SK-N-SH (cell line): ENCODE measurements at regions not wholly inside any gene's neighbourhood (a gene's known extent, or its start where the extent isn't known, plus 50 kb on each side); places are given as distances from the start of the nearest gene placed in this dataset.

ENCODE experiments used
- CTCF ChIA-PET: fragments of 300-600, 350-600 bp; formaldehyde crosslinking; extraction: SDS; loops from one replicate; lab custom pipeline; 2021; lab: Yijun Ruan, JAX
- POLR2A ChIA-PET: fragments of 350-600 bp; sonication (Branson Sonifier 250); formaldehyde crosslinking; extraction: SDS; loops from one replicate; lab custom pipeline; 2020; ENCODE audit warnings: antibody characterized with exemption, inconsistent platforms; lab: Yijun Ruan, JAX
- DNase-seq: peaks from one replicate; pipeline ENCODE4 v3.0.0; 2012
- H2AFZ ChIP-seq: fragments of 200-600 bp; sonication (generic); 2 replicates; pipeline ENCODE4 v1.8.1; 2016; ENCODE audit warnings: antibody characterized with exemption, mild to moderate bottlenecking, low read depth
- H3F3A ChIP-seq: fragments of 200-600 bp; sonication (generic); replicated peaks from 2 replicates; pipeline ENCODE3; 2016; ENCODE audit warnings: antibody characterized with exemption, mild to moderate bottlenecking; ENCODE audit not compliant: insufficient read depth
- H3K27ac ChIP-seq, 2 experiments: fragments of 200-500 bp in 1 of 2; fragments of 200-600 bp in 1 of 2; sonication (Bioruptor generic) in 1 of 2; sonication (generic), shearing (Covaris generic) in 1 of 2; 2 replicates each; pipeline versions ENCODE4 v1.5.1 to v1.6.1; 2014 to 2016; ENCODE audit warnings: low read depth in 2 of 2, inconsistent platforms in 1 of 2, low read length in 1 of 2, mild to moderate bottlenecking in 1 of 2, mixed read lengths in 1 of 2
- H3K27me3 ChIP-seq: fragments of 200-600 bp; sonication (generic), shearing (Covaris generic); 2 replicates; pipeline ENCODE4 v1.6.1; 2016; ENCODE audit warnings: mixed run types; ENCODE audit not compliant: insufficient read depth
- H3K36me3 ChIP-seq, 2 experiments: fragments of 200-500 bp in 1 of 2; fragments of 200-600 bp in 1 of 2; sonication (Bioruptor generic) in 1 of 2; sonication (generic) in 1 of 2; replicated peaks in 1 of 2; 2 replicates each; pipeline versions ENCODE3 to v1.5.1; 2014 to 2016; ENCODE audit warnings: low read length in 1 of 2, mild to moderate bottlenecking in 1 of 2; ENCODE audit not compliant: insufficient read depth in 2 of 2, control insufficient read depth in 1 of 2
- H3K4me1 ChIP-seq, 2 experiments: fragments of 200-500 bp in 1 of 2; fragments of 200-600 bp in 1 of 2; sonication (Bioruptor generic) in 1 of 2; sonication (generic), shearing (Covaris generic) in 1 of 2; 2 replicates each; pipeline versions ENCODE4 v1.5.1 to v1.6.1; 2014 to 2016; ENCODE audit warnings: low read depth in 1 of 2, low read length in 1 of 2, mixed run types in 1 of 2; ENCODE audit not compliant: insufficient read depth in 2 of 2, control insufficient read depth in 1 of 2
- H3K4me2 ChIP-seq: fragments of 200-600 bp; sonication (generic), shearing (Covaris generic); 2 replicates; pipeline ENCODE4 v1.6.1; 2017; ENCODE audit warnings: mixed run types
- H3K4me3 ChIP-seq, 2 experiments: fragments of 200-500 bp in 1 of 2; fragments of 200-600 bp in 1 of 2; sonication (Bioruptor generic) in 1 of 2; sonication (generic), shearing (Covaris generic) in 1 of 2; 2 replicates each; pipeline versions ENCODE4 v1.5.1 to v1.8.1; 2014 to 2016; ENCODE audit warnings: low read depth in 2 of 2, inconsistent platforms in 1 of 2, low read length in 1 of 2, mild to moderate bottlenecking in 1 of 2, mixed read lengths in 1 of 2, moderate library complexity in 1 of 2
- H3K79me2 ChIP-seq: fragments of 200-600 bp; sonication (generic); 2 replicates; pipeline ENCODE4 v1.8.1; 2017; ENCODE audit warnings: mild to moderate bottlenecking; ENCODE audit not compliant: insufficient read depth
- H3K9ac ChIP-seq: fragments of 200-600 bp; sonication (generic); 2 replicates; pipeline ENCODE4 v1.6.1; 2017; ENCODE audit warnings: mixed run types
- H3K9me2 ChIP-seq: fragments of 200-600 bp; sonication (generic); 2 replicates; pipeline ENCODE4 v1.6.1; 2017; ENCODE audit warnings: mixed run types
- H3K9me3 ChIP-seq: fragments of 200-600 bp; sonication (generic); 2 replicates; pipeline ENCODE4 v1.6.1; 2017; ENCODE audit warnings: mixed run types, mild to moderate bottlenecking, moderate library complexity
- H4K20me1 ChIP-seq: fragments of 200-600 bp; sonication (generic); 2 replicates; pipeline ENCODE4 v1.6.1; 2017; ENCODE audit warnings: mild to moderate bottlenecking, mixed run types; ENCODE audit not compliant: insufficient read depth
- ELF1 ChIP-seq: IDR thresholded peaks from 2 replicates; pipeline ENCODE4 v1.4.0; 2012
- EP300 ChIP-seq, 2 experiments: IDR thresholded peaks; 2 replicates each; pipeline versions ENCODE4 v1.4.0 to v1.6.1; 2012; ENCODE audit warnings: borderline replicate concordance in 1 of 2, low read depth in 1 of 2, low read length in 1 of 2
- EZH2phosphoT487 ChIP-seq: fragments of 200-600 bp; sonication (generic); IDR thresholded peaks from 2 replicates; pipeline ENCODE4 v1.6.1; 2017; ENCODE audit warnings: low read depth, mixed run types, mild to moderate bottlenecking, antibody characterized with exemption, moderate library complexity, borderline replicate concordance
- FOXJ3 ChIP-seq: sonication (generic); formaldehyde crosslinking; IDR thresholded peaks from 2 replicates; pipeline ENCODE4 v1.5.1; 2020; ENCODE audit warnings: mild to moderate bottlenecking, missing genetic modification reagents
- JUND ChIP-seq: IDR thresholded peaks from 2 replicates; pipeline ENCODE4 v1.4.0; 2012
- MEF2A ChIP-seq: IDR thresholded peaks from 2 replicates; pipeline ENCODE4 v1.4.0; 2012; ENCODE audit warnings: low read depth, borderline replicate concordance
- MXI1 ChIP-seq: IDR thresholded peaks from 2 replicates; pipeline ENCODE4 v1.6.1; 2012; ENCODE audit warnings: mild to moderate bottlenecking, low read depth, low read length, improper control_type of control experiment
- NRF1 ChIP-seq: IDR thresholded peaks from 2 replicates; pipeline ENCODE4 v1.6.1; 2012; ENCODE audit warnings: low read depth, mild to moderate bottlenecking, low read length
- POLR2AphosphoS5 ChIP-seq: IDR thresholded peaks from 2 replicates; pipeline ENCODE4 v1.6.1; 2012; ENCODE audit warnings: low read depth, low read length
- RCOR1 ChIP-seq: fragments of 150-350 bp; IDR thresholded peaks from 2 replicates; pipeline ENCODE4 v1.6.1; 2017; ENCODE audit warnings: antibody characterized with exemption, low read length
- SIN3A ChIP-seq: IDR thresholded peaks from 2 replicates; pipeline ENCODE4 v1.6.1; 2012; ENCODE audit warnings: low read depth, mild to moderate bottlenecking, low read length, moderate library complexity, borderline replicate concordance
- TCF12 ChIP-seq: IDR thresholded peaks from 2 replicates; pipeline ENCODE4 v1.4.0; 2012
- WGBS: methylation state at CpG from one replicate; pipeline ENCODE4 v1.1.6; 2017; ENCODE audit warnings: low lambda C conversion rate; 5-methylcytosine and 5-hydroxymethylcytosine counted together
- TF ChIP-seq, protein P1 (sequence below): IDR thresholded peaks from 2 replicates; pipeline ENCODE4 v1.4.0; 2012; ENCODE audit warnings: low read depth, borderline replicate concordance
- TF ChIP-seq, protein P2 (sequence below): fragments of 150-350 bp; IDR thresholded peaks from 2 replicates; pipeline ENCODE4 v1.6.1; 2017; ENCODE audit warnings: antibody characterized with exemption, low read length, low read depth, borderline replicate concordance

DNA sequence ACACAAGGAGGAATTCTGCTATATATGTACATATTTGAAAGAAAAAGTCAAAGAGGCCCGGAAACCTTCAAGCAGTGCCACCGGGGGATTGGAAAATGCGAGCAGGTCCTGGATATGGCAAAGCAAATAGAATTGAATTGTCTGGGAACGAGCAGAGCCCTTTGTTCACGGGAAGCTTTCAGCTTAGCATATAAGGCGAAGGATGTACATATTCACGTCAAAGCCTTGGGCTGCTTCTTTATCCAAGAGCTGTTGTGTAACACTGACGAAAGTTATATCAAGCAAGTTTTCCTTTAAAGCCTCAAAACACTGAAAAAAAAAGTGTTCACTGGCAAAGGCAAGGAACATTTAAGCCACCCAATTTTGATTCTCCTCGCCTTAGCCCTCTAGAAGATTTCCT is 171.0 kb downstream of the GPX5 start:
- Histone ChIP-seq H3F3A (no peaks in the 10 kb centered on the region), H3K79me2 (no peaks in the 10 kb centered on the region), H3K36me3 (no peaks in the 10 kb centered on the region), H3K9me3 (no peaks in the 10 kb centered on the region), H2AFZ (no peak overlapping the region; the same call in 1 of the 2 replicates), H3K4me2 (peak overlapping the region; percentile 42; the same call in 1 of the 2 replicates), H3K27ac (no peak overlapping the region), H3K4me3 (peak overlapping the region; percentile 25 to 35), H3K4me1 (peaks cover 0 to 2% of the 10 kb centered on the region in 2 experiments; a peak in 1 of 4 replicates), H4K20me1 (no peaks in the 10 kb centered on the region), H3K9ac (no peak overlapping the region), H3K27me3 (peaks cover 55% of the 10 kb centered on the region), H3K9me2 (no peaks in the 10 kb centered on the region)
- no peak for TF ChIP-seq FOXJ3 (CRISPR knock-in tag)
- no peak for TF ChIP-seq TCF12
- no peak for TF ChIP-seq POLR2AphosphoS5
- TF ChIP-seq NRF1 = no peak
- TF ChIP-seq, protein P1, sequence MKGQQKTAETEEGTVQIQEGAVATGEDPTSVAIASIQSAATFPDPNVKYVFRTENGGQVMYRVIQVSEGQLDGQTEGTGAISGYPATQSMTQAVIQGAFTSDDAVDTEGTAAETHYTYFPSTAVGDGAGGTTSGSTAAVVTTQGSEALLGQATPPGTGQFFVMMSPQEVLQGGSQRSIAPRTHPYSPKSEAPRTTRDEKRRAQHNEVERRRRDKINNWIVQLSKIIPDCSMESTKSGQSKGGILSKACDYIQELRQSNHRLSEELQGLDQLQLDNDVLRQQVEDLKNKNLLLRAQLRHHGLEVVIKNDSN = no peak
- TF ChIP-seq SIN3A = no peak
- no peak for TF ChIP-seq EP300 (IDR thresholded peaks at IDR 0.05; ENCODE audit: borderline replicate concordance in 1 of 2, low read depth in 1 of 2, low read length in 1 of 2)
- TF ChIP-seq EZH2phosphoT487 = no peak
- WGBS = 3% methylated on average over 9 of the region's 9 CpGs
- no peak for DNase-seq
- CTCF ChIA-PET = interaction anchor here (1.1 kb wide), 1 partner anchor 893 kb away, joined by 3 read pairs; no protein-coding TSS in a partner anchor
- POLR2A ChIA-PET = no interaction called here

GRCh38 chr6:28707387-28708282 is 182.0 kb downstream of the GPX5 start:
- DNase-seq = no peak
- Histone ChIP-seq H3K27me3 (peaks cover 5% of the 10 kb centered on the region; the same call in 1 of the 2 replicates), H3K4me1 (no peaks in the 10 kb centered on the region), H2AFZ (no peak overlapping the region), H3K4me2 (no peak overlapping the region), H3K27ac (no peak overlapping the region), H3K9me2 (no peaks in the 10 kb centered on the region), H3K9me3 (peaks cover 11% of the 10 kb centered on the region), H3K4me3 (no peak overlapping the region), H3K79me2 (no peaks in the 10 kb centered on the region), H3K9ac (no peak overlapping the region), H3K36me3 (no peaks in the 10 kb centered on the region), H4K20me1 (no peaks in the 10 kb centered on the region), H3F3A (no peaks in the 10 kb centered on the region)
- POLR2A ChIA-PET = no interaction called here
- no peak for TF ChIP-seq MEF2A
- TF ChIP-seq, protein P2, sequence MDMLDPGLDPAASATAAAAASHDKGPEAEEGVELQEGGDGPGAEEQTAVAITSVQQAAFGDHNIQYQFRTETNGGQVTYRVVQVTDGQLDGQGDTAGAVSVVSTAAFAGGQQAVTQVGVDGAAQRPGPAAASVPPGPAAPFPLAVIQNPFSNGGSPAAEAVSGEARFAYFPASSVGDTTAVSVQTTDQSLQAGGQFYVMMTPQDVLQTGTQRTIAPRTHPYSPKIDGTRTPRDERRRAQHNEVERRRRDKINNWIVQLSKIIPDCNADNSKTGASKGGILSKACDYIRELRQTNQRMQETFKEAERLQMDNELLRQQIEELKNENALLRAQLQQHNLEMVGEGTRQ = no peak
- no peak for TF ChIP-seq ELF1
- no peak for TF ChIP-seq RCOR1
- no peak for TF ChIP-seq JUND
- TF ChIP-seq, protein P1 = no peak
- TF ChIP-seq MXI1 = no peak
- TF ChIP-seq EP300 (IDR thresholded peaks at IDR 0.05; ENCODE audit: borderline replicate concordance in 1 of 2, low read depth in 1 of 2, low read length in 1 of 2) = no peak
- WGBS = 6% methylated on average over 6 of the region's 6 CpGs
- CTCF ChIA-PET = no interaction called here
